GM18508 (cell line): ENCODE measurements at regions not wholly inside any gene's neighbourhood (a gene's known extent, or its start where the extent isn't known, plus 50 kb on each side); places are given as distances from the start of the nearest gene placed in this dataset.

Experiments used
- ATAC-seq: cut with Tn5 transposase; IDR thresholded peaks from one replicate; pipeline ENCODE4 v1.9.1; 2021; ENCODE audit warnings: moderate number of reproducible peaks; ENCODE audit not compliant: insufficient read depth, unreplicated experiment

DNA sequence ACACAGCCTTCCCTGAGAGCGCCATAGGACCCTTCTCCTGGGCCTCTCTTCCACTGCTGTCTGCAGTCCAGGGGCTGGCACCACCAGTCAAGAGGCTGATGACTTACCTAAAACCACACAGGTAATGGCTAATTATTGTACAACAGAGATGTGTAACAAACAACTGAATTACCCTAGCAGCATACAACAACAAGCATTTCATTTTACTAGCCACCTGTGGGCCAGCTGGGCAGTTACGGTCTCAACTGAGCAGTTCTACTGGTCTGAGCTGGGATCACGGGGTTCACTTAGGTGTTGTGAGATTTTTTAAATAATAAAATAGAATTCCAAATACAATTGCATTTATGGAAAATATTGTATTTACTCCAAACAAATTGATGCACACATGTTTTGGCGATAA, 431.9 kb downstream of the TNS3 start:
- ATAC-seq: no peak

GRCh38 chr7:47149208-47149839, 432.6 kb downstream of the TNS3 start:
- ATAC-seq: peak; percentile 59

DNA sequence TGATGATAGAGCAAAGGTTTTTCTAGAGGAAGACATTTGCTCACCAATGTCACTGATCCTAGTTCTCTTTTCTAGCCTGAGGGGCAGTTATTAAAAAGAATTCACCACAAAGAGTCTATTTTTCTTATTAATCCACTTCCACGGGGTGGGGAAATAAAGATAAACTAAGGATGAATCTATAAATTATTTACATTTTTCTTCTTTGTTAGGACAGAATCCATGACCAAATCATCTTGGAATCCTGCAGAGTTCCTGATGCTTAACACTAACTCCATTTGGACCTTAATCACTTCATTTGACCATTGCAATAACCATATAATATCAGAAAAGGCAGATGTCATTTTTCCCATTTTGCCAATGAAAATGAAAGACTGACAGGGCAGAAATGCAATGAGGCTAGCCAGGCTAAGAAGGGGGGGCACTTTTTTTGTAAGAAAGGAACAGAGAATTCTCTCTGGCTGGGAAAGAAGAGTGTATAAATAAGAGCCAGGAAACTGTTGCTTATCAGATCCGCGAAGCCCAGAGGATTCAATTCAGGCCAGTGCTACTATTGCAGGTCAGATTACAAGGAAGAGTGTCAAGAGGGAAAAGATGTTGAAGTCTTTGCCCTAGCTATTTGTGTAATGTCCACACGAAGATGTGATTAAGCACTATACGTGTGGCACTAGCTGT, 433.2 kb downstream of the TNS3 start:
- ATAC-seq: peak; percentile 5

GRCh38 chr7:47147213-47147631, 434.7 kb downstream of the TNS3 start:
- ATAC-seq: no peak

DNA sequence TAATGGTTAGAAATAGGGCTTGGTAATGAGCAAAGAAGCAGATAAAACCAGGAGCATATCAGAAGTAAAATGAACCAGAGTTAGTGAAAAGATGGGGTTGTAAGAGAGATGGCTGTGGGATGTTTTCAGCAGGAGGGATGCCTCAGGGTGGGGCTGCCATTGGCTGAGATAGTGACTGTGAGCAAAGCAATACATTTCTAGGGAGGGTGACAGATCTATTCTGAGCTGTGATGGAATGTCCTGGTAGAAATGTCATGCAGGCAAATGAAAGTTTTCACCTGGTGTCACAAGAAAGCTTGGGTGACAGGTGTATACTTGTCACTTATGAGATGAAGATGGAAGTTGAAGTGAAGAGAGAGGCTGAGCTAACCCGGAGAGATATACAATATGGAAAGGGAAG, 435.9 kb downstream of the TNS3 start:
- ATAC-seq: no peak

- no peak for ATAC-seq
Measured at GRCh38 chr7:47145186-47145725, 436.7 kb downstream of the TNS3 start.

- ATAC-seq: no peak
Measured at GRCh38 chr7:47143339-47143738, 438.6 kb downstream of the TNS3 start.

DNA sequence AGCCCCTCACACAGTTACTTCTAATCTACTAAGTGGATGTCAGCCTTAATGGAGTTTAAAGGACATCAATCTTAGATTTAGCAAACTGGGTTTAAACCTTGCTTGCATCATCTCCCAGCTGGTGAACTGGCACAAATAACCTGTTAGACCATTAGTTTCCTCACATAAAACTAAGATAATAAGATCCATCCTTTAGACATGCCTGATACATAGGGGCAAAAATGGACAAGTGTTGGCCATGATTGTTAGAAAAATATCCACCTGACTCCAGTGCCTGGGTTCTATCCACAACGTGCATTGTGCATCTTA, 439.1 kb downstream of the TNS3 start:
- no peak for ATAC-seq

GRCh38 chr7:47142169-47142866, 439.6 kb downstream of the TNS3 start:
- ATAC-seq: no peak

DNA sequence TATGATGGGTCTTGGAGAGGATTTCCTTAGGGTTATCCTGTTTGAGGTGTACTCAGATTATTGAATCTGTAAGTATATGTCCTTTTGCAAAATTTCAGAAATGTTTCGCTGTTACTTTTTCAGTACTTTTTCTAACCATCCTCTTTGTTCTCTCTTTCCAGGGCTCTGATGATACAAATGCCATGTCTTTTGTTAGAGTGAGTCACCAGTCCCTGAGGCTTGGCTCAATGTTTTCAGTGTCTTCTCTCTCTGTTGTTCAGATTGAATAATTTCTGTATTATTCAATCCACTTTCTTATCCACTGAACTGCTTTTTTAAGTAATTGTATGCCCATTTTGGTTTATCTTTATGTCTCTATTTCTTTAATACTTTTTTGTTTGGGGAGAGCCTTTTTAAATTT, 449.4 kb downstream of the TNS3 start:
- ATAC-seq: no peak

- no peak for ATAC-seq
Measured at GRCh38 chr7:47128700-47129099, 453.2 kb downstream of the TNS3 start.

DNA sequence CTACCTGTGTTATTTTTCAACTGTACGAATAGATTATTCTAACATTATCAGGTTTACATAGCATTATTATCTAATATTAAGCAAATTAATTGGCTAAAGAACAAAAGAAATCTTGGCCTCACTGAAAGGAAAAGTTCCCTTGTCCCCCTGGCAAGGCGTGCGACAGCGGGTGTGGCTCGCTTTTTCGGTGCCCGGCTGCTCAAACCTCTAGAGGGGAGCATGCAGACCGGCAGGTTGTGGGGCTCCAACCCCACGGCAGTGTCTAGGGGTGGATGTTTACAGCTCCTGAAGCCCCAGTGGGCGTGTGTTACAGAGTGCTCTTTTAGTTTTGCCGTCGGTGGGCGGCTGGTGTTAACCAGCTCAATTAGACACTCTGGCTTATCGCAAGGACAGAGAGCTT, 456.4 kb downstream of the TNS3 start:
- no peak for ATAC-seq

DNA sequence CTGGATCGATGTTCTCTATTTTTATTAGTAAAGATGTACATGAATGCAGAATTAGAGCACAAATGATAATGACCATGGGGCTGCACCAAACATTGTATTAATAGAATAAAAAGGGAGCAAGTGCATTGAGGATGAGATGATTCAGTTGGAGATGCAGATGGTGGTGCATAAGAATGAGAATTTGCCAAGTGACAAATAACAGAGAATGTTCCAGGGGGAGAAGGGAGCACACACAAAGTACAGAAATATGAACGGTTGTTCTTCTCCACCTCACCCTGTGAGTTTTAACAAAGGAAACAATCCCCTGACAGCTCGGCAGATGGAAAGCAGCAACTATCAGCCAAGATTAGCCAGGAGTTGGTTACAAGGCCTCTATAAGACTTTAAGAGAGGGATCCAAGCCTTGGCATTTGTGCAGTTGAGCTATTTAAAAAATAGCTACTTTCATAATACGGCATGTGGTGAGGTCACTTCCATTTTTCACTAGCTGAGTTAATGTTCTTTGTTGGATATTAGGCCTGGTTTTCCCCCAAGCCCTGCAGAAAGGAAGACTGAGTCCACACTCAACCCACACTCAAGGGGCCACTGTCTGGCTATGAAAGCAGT, 462.5 kb downstream of the TNS3 start:
- no peak for ATAC-seq

GRCh38 chr7:47104206-47104549, 477.7 kb downstream of the TNS3 start:
- ATAC-seq: no peak

DNA sequence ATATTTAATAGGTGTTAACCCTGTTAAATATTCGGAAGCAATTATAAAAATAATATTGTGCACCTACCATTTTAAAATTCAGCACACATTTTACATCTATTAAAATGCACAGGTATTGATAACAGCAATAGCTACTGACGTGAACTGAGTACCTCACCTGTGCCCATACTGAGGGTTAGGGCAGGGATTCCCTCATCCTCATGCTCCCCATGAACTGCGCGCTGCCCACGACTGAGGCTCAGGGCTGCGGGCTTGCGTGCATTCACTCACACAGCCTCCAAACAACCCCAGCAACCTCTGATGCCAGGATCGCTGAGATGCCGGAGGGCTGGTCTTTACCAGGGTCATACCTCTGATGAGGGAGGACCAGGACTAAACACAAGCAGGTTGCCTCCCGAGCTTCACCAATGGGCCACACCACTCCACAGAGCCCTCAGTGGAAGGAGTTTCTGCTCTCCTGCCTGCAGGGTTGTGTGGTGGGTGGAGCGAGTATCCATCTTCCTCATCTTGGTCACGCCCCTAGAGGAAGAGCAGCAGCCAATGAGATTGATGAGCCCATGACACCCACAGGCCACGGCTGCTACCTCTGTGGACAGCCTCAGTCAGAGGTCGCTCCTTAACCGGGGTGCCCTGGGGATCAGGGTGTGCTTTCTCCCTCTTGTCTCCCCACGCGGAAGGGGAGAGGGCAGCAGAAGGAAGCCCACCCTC, 478.3 kb downstream of the TNS3 start:
- no peak for ATAC-seq

DNA sequence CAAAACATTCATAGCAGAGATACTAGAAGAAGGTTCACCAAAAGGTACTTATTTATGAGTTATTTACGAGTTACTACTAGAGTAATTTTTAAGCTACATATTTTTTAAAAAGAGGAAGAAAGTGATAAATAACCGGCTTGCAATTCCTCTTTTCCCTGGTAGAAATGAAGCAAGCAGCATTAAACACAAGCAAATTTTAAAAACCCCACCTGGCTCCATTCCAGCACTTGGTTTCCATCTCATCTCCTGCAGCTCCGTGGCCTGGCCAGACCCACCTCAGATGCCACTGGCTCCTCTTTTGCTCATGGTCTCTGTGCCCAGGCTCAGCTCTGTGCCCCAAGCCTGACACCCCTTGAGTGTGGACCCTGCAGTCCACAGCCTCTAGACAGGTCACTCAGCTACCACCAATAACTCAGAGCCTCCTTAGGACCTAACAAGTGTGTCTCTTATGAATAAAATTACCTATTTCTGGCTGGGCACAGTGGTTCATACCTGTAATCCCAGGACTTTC, 479.5 kb downstream of the TNS3 start:
- no peak for ATAC-seq

DNA sequence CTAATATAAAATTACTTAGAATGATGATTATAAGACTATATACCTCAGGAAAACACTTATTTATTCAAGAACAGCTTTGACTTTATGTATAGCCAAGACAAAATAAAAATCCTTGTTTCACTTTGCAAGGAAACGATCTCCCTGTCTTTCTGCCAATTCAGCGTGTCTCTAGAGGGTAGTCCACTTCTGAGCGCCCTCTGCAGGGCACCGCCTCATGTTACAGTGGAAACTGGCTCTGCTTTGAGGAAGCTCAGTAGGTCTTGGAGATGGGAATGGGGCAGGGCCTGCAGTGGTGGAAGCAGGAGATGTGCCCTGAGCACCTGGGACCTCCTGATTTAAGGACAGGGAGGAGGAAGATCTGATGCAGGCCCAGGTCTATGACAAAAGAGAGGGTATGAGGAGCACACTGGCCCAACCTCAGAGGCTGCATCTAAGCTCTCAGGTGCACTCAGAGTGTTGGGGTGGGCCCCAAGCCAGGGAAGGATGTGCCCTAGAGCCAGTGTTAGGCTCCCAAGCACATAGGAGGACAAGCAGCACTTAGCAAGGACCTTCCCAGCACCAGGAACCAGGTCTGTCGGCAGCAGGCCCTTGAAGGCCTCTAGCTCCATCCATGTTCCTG, 481.0 kb downstream of the TNS3 start:
- no peak for ATAC-seq

GRCh38 chr7:47100148-47100816, 481.6 kb downstream of the TNS3 start:
- no peak for ATAC-seq

- ATAC-seq: no peak
Measured at GRCh38 chr7:47097431-47097830, 484.5 kb downstream of the TNS3 start.

DNA sequence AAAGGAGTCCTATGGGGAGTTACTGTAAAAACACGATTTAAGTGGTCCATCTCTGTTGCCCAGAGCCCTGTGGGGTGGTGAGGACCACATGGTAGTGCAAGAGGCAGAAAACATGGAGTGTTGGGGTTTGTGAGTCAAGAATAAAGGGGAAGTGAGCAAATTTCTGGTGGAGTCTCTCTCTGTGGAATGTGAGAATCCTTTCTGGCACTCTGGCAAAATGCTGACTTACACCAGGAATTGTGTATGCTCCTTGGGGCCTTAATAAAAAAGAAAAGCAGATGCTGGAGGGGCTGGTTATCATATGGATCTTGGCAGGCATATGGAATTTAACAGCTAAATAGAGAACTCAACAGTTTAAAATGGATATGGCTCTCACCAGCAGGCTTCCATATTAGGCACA, 486.0 kb downstream of the TNS3 start:
- ATAC-seq: no peak
